ENCODE measurements at regions not wholly inside any gene's neighbourhood (a gene's known extent, or its start where the extent isn't known, plus 50 kb on each side); places are given as distances from the start of the nearest gene placed in this dataset.

DNA sequence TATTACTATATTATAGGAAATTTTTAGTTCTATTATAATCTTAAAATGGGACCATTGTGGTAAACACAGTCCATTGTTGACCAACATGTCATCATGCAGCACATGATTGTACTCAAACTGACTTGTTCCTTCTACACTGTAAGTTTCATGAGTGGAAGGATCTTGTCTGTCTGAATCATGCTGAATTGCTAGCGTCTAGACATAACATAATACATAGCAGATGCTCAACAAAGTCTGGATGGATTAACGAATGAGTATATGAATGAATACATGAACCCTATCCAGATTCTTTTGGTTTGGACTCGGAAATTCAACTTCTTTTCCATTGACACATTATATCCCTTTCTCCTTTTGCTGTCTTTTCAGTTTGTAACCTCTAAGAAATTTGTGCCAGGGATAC, 429.2 kb upstream of the SGCD start:
- Histone ChIP-seq H3K4me3 (ENCODE audit: low read depth in 1 of 3, low read length in 3 of 3) (no peak overlapping the region), H3K9ac (ENCODE audit: low read depth in 1 of 2, low read length in 2 of 2) (no peak overlapping the region), H3K27ac (ENCODE audit: low read depth in 1 of 2, low read length in 2 of 2) (no peak overlapping the region), H3K36me3 (ENCODE audit: control insufficient read depth in 4 of 4, insufficient read depth in 3 of 4, low read depth in 1 of 4, low read length in 3 of 4) (no peaks in the 10 kb centered on the region), H3K27me3 (ENCODE audit: control insufficient read depth in 4 of 4, insufficient read depth in 4 of 4, low read length in 3 of 4) (no peaks in the 10 kb centered on the region), H3K4me1 (ENCODE audit: control insufficient read depth in 4 of 4, insufficient read depth in 4 of 4, low read length in 3 of 4) (no peaks in the 10 kb centered on the region), H3K9me3 (ENCODE audit: control insufficient read depth in 4 of 4, low read length in 3 of 4) (no peaks in the 10 kb centered on the region)
- DNase-seq (ENCODE audit: low spot score): no peak
- WGBS: 78% methylated on average over 3 of the region's 3 CpGs
- no peak for TF ChIP-seq JUND (IDR thresholded peaks at IDR 0.05)
- TF ChIP-seq TAF1 (conservative IDR thresholded peaks at IDR 0.05): no peak
- TF ChIP-seq FOXA1 (IDR thresholded peaks at IDR 0.05): no peak
- TF ChIP-seq GABPA (IDR thresholded peaks at IDR 0.05 in 1 of 2, conservative IDR thresholded peaks at IDR 0.05 in 1 of 2): no peak
- TF ChIP-seq MAX (IDR thresholded peaks at IDR 0.05): no peak
- TF ChIP-seq NR2F2 (IDR thresholded peaks at IDR 0.05): no peak
- TF ChIP-seq, protein P1, sequence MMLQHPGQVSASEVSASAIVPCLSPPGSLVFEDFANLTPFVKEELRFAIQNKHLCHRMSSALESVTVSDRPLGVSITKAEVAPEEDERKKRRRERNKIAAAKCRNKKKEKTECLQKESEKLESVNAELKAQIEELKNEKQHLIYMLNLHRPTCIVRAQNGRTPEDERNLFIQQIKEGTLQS (IDR thresholded peaks at IDR 0.05): no peak
- TF ChIP-seq FOXA2 (IDR thresholded peaks at IDR 0.05): no peak
- TF ChIP-seq HNF4G (IDR thresholded peaks at IDR 0.05): no peak
- TF ChIP-seq YY1 (IDR thresholded peaks at IDR 0.05): no peak
- no peak for TF ChIP-seq RXRA (IDR thresholded peaks at IDR 0.05)
- TF ChIP-seq, protein P2, sequence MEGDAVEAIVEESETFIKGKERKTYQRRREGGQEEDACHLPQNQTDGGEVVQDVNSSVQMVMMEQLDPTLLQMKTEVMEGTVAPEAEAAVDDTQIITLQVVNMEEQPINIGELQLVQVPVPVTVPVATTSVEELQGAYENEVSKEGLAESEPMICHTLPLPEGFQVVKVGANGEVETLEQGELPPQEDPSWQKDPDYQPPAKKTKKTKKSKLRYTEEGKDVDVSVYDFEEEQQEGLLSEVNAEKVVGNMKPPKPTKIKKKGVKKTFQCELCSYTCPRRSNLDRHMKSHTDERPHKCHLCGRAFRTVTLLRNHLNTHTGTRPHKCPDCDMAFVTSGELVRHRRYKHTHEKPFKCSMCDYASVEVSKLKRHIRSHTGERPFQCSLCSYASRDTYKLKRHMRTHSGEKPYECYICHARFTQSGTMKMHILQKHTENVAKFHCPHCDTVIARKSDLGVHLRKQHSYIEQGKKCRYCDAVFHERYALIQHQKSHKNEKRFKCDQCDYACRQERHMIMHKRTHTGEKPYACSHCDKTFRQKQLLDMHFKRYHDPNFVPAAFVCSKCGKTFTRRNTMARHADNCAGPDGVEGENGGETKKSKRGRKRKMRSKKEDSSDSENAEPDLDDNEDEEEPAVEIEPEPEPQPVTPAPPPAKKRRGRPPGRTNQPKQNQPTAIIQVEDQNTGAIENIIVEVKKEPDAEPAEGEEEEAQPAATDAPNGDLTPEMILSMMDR (IDR thresholded peaks at IDR 0.05; ENCODE audit: low read depth, low read length, missing input control): no peak
- no peak for TF ChIP-seq SP1 (IDR thresholded peaks at IDR 0.05)
- TF ChIP-seq, protein P3, sequence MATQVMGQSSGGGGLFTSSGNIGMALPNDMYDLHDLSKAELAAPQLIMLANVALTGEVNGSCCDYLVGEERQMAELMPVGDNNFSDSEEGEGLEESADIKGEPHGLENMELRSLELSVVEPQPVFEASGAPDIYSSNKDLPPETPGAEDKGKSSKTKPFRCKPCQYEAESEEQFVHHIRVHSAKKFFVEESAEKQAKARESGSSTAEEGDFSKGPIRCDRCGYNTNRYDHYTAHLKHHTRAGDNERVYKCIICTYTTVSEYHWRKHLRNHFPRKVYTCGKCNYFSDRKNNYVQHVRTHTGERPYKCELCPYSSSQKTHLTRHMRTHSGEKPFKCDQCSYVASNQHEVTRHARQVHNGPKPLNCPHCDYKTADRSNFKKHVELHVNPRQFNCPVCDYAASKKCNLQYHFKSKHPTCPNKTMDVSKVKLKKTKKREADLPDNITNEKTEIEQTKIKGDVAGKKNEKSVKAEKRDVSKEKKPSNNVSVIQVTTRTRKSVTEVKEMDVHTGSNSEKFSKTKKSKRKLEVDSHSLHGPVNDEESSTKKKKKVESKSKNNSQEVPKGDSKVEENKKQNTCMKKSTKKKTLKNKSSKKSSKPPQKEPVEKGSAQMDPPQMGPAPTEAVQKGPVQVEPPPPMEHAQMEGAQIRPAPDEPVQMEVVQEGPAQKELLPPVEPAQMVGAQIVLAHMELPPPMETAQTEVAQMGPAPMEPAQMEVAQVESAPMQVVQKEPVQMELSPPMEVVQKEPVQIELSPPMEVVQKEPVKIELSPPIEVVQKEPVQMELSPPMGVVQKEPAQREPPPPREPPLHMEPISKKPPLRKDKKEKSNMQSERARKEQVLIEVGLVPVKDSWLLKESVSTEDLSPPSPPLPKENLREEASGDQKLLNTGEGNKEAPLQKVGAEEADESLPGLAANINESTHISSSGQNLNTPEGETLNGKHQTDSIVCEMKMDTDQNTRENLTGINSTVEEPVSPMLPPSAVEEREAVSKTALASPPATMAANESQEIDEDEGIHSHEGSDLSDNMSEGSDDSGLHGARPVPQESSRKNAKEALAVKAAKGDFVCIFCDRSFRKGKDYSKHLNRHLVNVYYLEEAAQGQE (IDR thresholded peaks at IDR 0.05): no peak
- TF ChIP-seq, protein P4, sequence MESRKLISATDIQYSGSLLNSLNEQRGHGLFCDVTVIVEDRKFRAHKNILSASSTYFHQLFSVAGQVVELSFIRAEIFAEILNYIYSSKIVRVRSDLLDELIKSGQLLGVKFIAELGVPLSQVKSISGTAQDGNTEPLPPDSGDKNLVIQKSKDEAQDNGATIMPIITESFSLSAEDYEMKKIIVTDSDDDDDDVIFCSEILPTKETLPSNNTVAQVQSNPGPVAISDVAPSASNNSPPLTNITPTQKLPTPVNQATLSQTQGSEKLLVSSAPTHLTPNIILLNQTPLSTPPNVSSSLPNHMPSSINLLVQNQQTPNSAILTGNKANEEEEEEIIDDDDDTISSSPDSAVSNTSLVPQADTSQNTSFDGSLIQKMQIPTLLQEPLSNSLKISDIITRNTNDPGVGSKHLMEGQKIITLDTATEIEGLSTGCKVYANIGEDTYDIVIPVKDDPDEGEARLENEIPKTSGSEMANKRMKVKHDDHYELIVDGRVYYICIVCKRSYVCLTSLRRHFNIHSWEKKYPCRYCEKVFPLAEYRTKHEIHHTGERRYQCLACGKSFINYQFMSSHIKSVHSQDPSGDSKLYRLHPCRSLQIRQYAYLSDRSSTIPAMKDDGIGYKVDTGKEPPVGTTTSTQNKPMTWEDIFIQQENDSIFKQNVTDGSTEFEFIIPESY (IDR thresholded peaks at IDR 0.05): no peak
- no peak for TF ChIP-seq EGR1 (IDR thresholded peaks at IDR 0.05; ENCODE audit: low read depth in 2 of 2)
- TF ChIP-seq RAD21 (IDR thresholded peaks at IDR 0.05): no peak
- TF ChIP-seq HNF4A (conservative IDR thresholded peaks at IDR 0.05): no peak

All from liver (tissue), 8 donors.